Peyer's patch (tissue), 4 donors: ENCODE measurements at regions not wholly inside any gene's neighbourhood (a gene's known extent, or its start where the extent isn't known, plus 50 kb on each side); places are given as distances from the start of the nearest gene placed in this dataset.

Experiments
- DNase-seq, 3 donors: peaks; one replicate each; pipeline ENCODE4 v3.0.0-alpha.2; 2017 to 2019
- H3K27ac ChIP-seq, 4 donors: fragments of 200-600 bp; sonication (generic); one replicate each; pipeline ENCODE4 v1.5.1; 2016 to 2019
- H3K27me3 ChIP-seq, 2 donors: fragments of 200-600 bp; sonication (generic); one replicate each; pipeline ENCODE4 v1.5.1; 2019
- H3K36me3 ChIP-seq, 3 donors: fragments of 200-600 bp; sonication (generic); one replicate each; pipeline ENCODE4 v1.5.1; 2016 to 2019
- H3K4me1 ChIP-seq, 4 donors: fragments of 200-600 bp; sonication (generic); one replicate each; pipeline ENCODE4 v1.5.1; 2016 to 2019
- H3K4me3 ChIP-seq, 4 donors: fragments of 200-600 bp; sonication (generic); 1 replicate in 3 of 4; 2 replicates in 1 of 4; pipeline ENCODE4 v1.5.1; 2016 to 2019; ENCODE audit warnings: mild to moderate bottlenecking in 1 of 4
- H3K9me3 ChIP-seq, 4 donors: fragments of 200-600 bp; sonication (generic); one replicate each; pipeline ENCODE4 v1.5.1; 2016 to 2019; ENCODE audit warnings: mild to moderate bottlenecking in 1 of 4
- POLR2A ChIP-seq, 2 donors: fragments of 450-650 bp; IDR thresholded peaks; one replicate each; pipeline ENCODE4 v1.5.1; 2017; ENCODE audit warnings: antibody characterized with exemption in 2 of 2, mild to moderate bottlenecking in 2 of 2, moderate library complexity in 2 of 2
- TF ChIP-seq, protein P1 (sequence below), 6 experiments: fragments of 450-650 bp in 4 of 6; fragments of 200-600 bp in 2 of 6; sonication (generic) in 1 of 6; IDR thresholded peaks; one replicate each; pipeline ENCODE4 v1.5.1; 2017 to 2019; ENCODE audit warnings: antibody characterized with exemption in 6 of 6, mild to moderate bottlenecking in 3 of 6, moderate library complexity in 1 of 6

DNA sequence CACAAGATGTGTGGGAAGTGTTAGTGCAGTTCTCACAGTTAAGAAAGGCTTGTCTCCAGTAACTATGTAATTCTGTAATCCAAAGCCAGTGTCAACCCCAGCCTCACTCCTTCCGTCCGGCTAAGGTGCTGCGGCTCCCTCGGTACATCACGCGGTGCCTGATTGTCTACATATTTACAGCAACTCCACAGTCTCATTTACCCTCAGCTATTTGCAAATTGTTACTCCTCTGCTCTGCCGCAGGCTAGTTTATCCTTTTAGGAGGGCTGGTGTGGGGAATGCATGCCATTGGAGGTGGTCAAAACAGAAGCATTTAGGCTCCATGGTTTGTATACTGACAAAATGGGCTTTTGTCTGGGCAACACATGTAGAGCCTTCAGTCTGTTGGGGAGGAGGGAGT is 358.3 kb downstream of the METTL15 start:
- H3K4me3 ChIP-seq, result no peak overlapping the region
- no peaks in the 10 kb centered on the region for H3K9me3 ChIP-seq
- no peaks in the 10 kb centered on the region for H3K36me3 ChIP-seq
- no peaks in the 10 kb centered on the region for H3K4me1 ChIP-seq
- H3K27ac ChIP-seq, result no peak overlapping the region
- TF ChIP-seq POLR2A (IDR thresholded peaks at IDR 0.05), result no peak
- TF ChIP-seq, protein P1, sequence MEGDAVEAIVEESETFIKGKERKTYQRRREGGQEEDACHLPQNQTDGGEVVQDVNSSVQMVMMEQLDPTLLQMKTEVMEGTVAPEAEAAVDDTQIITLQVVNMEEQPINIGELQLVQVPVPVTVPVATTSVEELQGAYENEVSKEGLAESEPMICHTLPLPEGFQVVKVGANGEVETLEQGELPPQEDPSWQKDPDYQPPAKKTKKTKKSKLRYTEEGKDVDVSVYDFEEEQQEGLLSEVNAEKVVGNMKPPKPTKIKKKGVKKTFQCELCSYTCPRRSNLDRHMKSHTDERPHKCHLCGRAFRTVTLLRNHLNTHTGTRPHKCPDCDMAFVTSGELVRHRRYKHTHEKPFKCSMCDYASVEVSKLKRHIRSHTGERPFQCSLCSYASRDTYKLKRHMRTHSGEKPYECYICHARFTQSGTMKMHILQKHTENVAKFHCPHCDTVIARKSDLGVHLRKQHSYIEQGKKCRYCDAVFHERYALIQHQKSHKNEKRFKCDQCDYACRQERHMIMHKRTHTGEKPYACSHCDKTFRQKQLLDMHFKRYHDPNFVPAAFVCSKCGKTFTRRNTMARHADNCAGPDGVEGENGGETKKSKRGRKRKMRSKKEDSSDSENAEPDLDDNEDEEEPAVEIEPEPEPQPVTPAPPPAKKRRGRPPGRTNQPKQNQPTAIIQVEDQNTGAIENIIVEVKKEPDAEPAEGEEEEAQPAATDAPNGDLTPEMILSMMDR (IDR thresholded peaks at IDR 0.05), result no peak
- no peak for DNase-seq
- H3K27me3 ChIP-seq, result no peaks in the 10 kb centered on the region

DNA sequence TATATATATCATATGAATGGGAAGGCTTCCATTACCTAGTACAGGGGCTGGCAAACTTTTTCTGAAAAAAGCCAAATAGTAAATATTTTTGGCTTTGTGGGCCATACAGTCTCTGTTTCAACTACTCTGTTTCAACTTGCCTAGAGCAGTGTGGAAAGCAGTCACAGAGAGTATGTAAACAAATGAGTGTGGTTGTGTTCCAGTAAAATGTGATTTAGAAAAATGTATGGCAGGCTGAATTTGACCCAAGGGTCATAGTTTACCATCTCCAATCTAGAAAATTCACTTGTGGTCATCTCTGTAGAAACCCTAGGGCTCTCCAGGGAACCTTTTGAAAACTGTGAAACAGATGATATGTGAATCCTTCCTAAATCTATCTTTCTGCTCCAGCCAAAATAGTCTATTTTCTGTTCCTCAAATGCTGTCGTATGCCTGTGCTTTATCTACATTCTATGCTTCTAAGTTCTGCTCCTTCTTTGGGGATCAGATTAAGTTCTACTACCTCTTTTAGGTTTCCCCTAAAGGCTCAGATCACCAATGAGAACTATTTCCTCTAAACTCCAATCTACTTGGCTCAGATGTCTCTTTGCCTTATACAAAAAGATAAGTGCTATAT is 356.2 kb downstream of the METTL15 start:
- H3K9me3 ChIP-seq, result no peaks in the 10 kb centered on the region
- DNase-seq, result no peak
- H3K4me3 ChIP-seq, result no peak overlapping the region
- H3K27ac ChIP-seq, result no peak overlapping the region
- TF ChIP-seq POLR2A (IDR thresholded peaks at IDR 0.05), result no peak
- H3K36me3 ChIP-seq, result no peaks in the 10 kb centered on the region
- no peaks in the 10 kb centered on the region for H3K27me3 ChIP-seq
- no peaks in the 10 kb centered on the region for H3K4me1 ChIP-seq

DNA sequence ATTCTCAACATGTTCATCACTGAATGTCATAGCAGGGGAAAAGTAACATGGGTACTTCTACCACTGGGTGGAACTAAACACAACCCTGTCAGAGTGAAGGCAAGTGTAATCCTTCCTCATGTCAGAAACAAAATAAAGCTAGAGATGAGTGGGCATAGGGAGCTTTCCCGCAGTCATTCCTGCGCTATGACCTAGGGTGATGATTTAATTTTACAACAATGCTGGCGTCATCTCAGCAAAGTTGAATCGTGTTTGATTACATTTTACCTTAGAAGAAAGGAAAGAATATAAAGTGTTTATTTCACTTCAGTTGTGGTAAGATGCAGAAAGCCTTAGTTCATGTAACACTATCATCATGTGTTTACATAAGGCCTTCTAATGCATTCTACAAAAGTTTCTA is 355.6 kb downstream of the METTL15 start:
- DNase-seq, result no peak

DNA sequence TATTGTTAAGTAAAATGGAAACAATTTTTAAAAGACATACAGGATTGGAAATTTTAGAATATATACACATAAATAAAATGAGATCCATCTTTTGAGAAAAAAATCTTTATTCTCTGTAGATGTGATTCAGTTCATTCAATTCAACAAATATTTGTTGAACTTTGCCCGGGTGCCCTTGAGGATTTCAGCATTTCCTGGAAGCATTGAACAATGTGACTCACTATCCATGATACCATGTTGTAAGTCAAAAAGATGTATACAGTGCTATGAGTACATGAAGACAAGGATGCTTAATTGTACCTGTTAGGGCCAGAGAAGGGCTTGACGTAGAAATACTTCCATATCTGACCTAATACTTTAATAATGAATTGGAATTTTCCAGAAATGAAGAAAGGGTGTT is 353.7 kb downstream of the METTL15 start:
- TF ChIP-seq POLR2A (IDR thresholded peaks at IDR 0.05), result no peak
- TF ChIP-seq, protein P1 (IDR thresholded peaks at IDR 0.05), result no peak
- H3K27ac ChIP-seq, result no peak overlapping the region
- no peaks in the 10 kb centered on the region for H3K4me1 ChIP-seq
- no peak for DNase-seq
- no peaks in the 10 kb centered on the region for H3K27me3 ChIP-seq
- no peak overlapping the region for H3K4me3 ChIP-seq
- no peaks in the 10 kb centered on the region for H3K9me3 ChIP-seq
- H3K36me3 ChIP-seq, result no peaks in the 10 kb centered on the region

More for the DNA sequence above, 355.6 kb downstream of the METTL15 start:
- Histone ChIP-seq H3K27ac (no peak overlapping the region), H3K4me3 (no peak overlapping the region), H3K36me3 (no peaks in the 10 kb centered on the region), H3K27me3 (no peaks in the 10 kb centered on the region), H3K4me1 (no peaks in the 10 kb centered on the region), H3K9me3 (no peaks in the 10 kb centered on the region)
- TF ChIP-seq POLR2A (IDR thresholded peaks at IDR 0.05), result no peak
- TF ChIP-seq, protein P1 (IDR thresholded peaks at IDR 0.05), result no peak

DNA sequence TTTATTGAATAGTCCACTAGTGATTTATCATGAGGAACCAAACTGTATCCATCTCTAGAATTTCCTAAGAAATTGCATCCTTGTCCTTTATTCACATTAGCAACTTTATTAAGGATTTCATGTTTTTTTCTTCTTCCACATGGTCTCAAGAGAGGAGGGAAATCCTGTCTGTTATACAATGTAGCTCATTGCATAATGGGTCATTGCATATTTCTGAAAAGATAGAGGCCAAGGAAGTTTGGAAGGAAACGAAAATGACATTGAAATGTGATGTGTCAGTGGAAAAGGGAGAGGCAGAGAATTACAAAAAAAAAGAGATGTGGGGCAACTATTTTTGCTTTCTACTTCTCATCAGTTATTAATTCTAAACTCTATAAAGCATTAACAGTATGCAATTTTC is 353.1 kb downstream of the METTL15 start:
- no peaks in the 10 kb centered on the region for H3K9me3 ChIP-seq
- no peaks in the 10 kb centered on the region for H3K4me1 ChIP-seq
- no peaks in the 10 kb centered on the region for H3K36me3 ChIP-seq
- no peak for TF ChIP-seq POLR2A (IDR thresholded peaks at IDR 0.05)
- TF ChIP-seq, protein P1 (IDR thresholded peaks at IDR 0.05), result no peak
- H3K27me3 ChIP-seq, result no peaks in the 10 kb centered on the region
- H3K27ac ChIP-seq, result no peak overlapping the region
- H3K4me3 ChIP-seq, result no peak overlapping the region
- DNase-seq, result no peak

DNA sequence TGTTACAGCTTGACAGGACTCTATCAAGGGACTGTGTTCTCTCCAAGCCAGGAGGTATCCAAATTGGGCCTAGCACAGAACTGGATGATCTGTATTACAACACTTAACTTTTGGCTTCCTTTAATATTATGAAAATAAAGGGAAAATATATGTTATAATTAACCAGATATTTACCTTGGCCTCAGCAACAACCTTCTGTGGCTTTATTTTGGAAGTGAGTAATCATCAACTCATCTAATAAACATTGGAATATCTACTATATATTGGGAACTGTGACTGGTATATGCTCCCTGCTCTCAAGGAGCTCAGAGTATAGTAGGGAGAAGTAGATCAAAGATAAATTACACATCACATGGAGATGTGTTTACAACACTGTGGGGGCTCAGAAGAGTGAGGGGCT is 352.2 kb downstream of the METTL15 start:
- Histone ChIP-seq H3K9me3 (no peaks in the 10 kb centered on the region), H3K36me3 (no peaks in the 10 kb centered on the region), H3K4me3 (no peak overlapping the region), H3K27ac (no peak overlapping the region), H3K27me3 (no peaks in the 10 kb centered on the region), H3K4me1 (no peaks in the 10 kb centered on the region)
- no peak for DNase-seq
- TF ChIP-seq, protein P1 (IDR thresholded peaks at IDR 0.05), result no peak
- TF ChIP-seq POLR2A (IDR thresholded peaks at IDR 0.05), result no peak
